ENCODE measurements at regions not wholly inside any gene's neighbourhood (a gene's known extent, or its start where the extent isn't known, plus 50 kb on each side); places are given as distances from the start of the nearest gene placed in this dataset.

GRCh38 chr5:54927097-54927746 is 58.2 kb downstream of the ESM1 start:
- no peak for DNase-seq

- DNase-seq = no peak
Observed at GRCh38 chr5:54924487-54924886, 60.9 kb downstream of the ESM1 start.

GRCh38 chr5:54917323-54917722 is 68.1 kb downstream of the ESM1 start:
- DNase-seq = no peak

- DNase-seq = no peak
Observed at GRCh38 chr5:54915466-54916027, 69.8 kb downstream of the ESM1 start.

GRCh38 chr5:54912021-54912420 is 73.4 kb downstream of the ESM1 start:
- no peak for DNase-seq

GRCh38 chr5:54909911-54910870 is 75.2 kb downstream of the ESM1 start:
- DNase-seq = no peak

- DNase-seq = no peak
Observed at GRCh38 chr5:54908774-54909525, 76.4 kb downstream of the ESM1 start.

GRCh38 chr5:54905942-54906537 is 79.4 kb downstream of the ESM1 start:
- peak; percentile 64 for DNase-seq

- DNase-seq = no peak
Observed at GRCh38 chr5:54905246-54905795, 80.1 kb downstream of the ESM1 start.

- DNase-seq = no peak
Observed at GRCh38 chr5:54904425-54904824, 81.0 kb downstream of the ESM1 start.

- peak; percentile 34 for DNase-seq
Observed at GRCh38 chr5:54902791-54903473, 82.5 kb downstream of the ESM1 start.

- no peak for DNase-seq
Observed at GRCh38 chr5:54900984-54901725, 84.2 kb downstream of the ESM1 start.

GRCh38 chr5:54897001-54897400 is 88.4 kb downstream of the ESM1 start:
- no peak for DNase-seq

- no peak for DNase-seq
Observed at GRCh38 chr5:54895816-54896341, 89.5 kb downstream of the ESM1 start.

- DNase-seq = no peak
Observed at GRCh38 chr5:54894957-54895815, 90.2 kb downstream of the ESM1 start.

- DNase-seq = no peak
Observed at GRCh38 chr5:54889826-54890225, 95.6 kb downstream of the ESM1 start.

- no peak for DNase-seq
Observed at GRCh38 chr5:54887663-54888062, 97.7 kb downstream of the ESM1 start.

- no peak for DNase-seq
Observed at GRCh38 chr5:54886866-54887265, 98.5 kb downstream of the ESM1 start.

GRCh38 chr5:54885636-54886035 is 99.8 kb downstream of the ESM1 start:
- DNase-seq = no peak

GRCh38 chr5:54884195-54884536 is 101.2 kb downstream of the ESM1 start:
- DNase-seq = no peak
